GM19467 (cell line): ENCODE measurements at regions not wholly inside any gene's neighbourhood (a gene's known extent, or its start where the extent isn't known, plus 50 kb on each side); places are given as distances from the start of the nearest gene placed in this dataset.

Experiments
- ATAC-seq: cut with Tn5 transposase; IDR thresholded peaks from one replicate; pipeline ENCODE4 v1.9.1; 2021; ENCODE audit warnings: mild to moderate bottlenecking, moderate library complexity; ENCODE audit not compliant: unreplicated experiment

DNA sequence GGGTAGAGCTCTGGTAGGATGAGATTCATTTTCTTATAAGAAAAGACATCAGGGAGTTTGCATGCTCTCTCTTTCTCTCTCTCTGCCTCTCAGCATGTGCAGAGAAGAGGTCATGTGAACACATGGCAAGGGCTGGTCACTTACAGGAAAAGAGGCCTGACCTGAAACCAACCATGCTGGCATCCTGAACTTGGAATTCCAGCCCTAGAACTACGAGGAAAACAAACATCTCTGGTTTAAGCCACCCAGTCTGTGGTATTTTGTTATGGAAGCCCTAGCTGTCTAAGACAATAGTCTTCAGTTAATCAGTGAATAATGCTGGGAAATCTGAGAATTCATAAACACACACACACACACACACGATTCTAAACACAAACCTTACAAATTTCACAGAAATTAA is 1104.2 kb upstream of the LRRN3 start:
- ATAC-seq, result no peak

DNA sequence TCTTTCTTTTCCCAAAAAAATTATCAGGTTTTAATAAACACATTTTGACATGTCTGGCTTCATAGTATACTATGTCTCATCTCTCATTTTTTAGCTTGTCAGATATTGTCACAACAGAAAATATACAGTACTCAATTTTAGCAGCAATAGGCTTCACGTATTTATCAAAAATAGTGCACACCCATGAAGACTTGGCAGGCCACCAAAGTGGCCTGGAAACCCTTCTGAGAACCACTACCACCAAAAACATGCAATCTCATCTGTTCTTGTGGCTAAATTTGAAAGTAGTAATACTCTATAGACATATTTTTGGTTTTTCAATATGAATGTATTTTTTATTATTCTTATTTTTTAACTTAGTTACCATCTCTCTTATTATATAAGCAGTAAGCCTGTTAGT is 1094.5 kb upstream of the LRRN3 start:
- no peak for ATAC-seq

DNA sequence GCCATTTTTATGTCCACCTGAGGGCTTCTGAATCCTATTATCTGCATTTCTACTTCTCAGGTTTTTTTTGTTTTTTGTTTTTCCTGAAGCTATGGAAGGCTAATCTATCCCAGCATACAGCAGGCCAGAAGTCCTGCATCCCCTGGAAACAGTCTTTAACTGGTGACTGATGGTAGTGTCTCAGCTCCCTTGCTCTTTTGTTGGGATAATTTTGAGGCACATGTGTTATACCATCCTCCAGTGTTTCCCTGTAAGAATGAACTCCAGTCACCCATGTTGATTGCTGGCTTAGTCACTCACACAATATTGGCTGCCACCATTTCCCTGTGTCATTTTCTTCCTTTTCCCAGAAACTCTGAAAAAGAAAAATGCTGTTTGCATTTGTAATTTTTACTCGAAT is 1094.0 kb upstream of the LRRN3 start:
- ATAC-seq, result no peak

DNA sequence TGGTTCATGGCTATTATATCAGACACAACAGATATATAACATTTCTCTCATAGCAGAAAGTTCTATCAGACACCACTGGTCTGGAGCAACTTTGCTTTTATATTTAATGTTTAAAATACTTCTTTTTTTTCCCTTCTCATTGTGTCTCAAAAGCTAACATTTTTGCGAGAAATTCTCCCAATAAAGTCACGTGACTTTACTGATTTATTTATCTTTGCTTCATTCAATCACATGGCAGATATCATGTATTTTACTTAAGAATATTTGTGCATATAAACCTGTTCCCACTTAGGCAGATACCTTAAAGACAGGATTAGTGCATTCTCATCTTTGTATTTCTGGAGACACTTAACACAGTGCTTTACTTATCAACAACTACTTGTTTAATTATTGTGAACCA is 1093.1 kb upstream of the LRRN3 start:
- ATAC-seq, result no peak

DNA sequence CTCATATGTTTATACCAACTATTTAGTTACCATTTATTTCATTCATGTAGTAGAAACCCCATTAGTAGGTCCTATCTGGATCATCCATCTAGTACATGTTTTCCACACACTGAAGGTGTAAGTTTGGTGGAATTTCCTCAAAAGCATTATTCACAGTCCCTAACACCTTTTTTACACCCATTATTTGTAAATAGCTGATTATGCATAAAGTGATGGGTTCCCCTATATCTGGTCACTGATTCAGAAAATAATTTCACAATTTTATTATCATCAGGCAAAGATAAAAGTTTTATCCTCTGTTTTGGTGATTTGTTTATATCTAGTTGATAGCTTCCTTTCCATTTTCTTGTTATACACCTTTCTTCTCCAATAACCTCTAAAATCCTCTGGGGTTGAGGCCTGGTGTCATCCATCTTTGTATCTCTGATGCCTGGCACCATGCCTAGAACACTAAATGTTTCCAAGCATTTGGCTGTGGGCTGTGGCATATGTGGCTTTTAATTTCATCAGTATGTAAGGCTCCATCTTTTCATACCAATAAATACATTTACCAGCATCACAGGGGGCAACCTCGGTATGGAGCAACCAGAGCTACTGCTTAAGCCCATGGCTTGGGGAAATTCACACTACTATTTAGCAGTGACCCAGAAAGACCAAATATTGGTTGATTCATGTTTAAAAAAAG is 1089.5 kb upstream of the LRRN3 start:
- ATAC-seq, result no peak

DNA sequence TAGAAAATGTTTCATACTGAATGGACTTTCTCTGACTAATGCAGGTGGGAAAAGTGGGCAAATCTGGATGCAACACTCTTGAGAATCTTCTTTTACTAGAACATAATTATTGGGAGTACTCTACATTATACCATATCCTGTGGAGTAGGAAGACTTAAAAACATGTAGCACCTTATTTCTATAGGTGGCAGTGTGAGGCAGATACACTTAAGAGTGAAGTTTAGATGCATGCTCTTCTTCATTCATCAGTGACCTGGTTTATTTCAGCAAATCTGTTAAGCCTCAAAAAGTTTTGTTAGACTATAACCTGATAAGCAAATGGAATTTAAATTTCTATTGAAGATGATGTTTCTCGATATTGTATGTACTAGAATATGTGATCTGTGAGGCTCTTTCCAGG is 1087.1 kb upstream of the LRRN3 start:
- no peak for ATAC-seq

DNA sequence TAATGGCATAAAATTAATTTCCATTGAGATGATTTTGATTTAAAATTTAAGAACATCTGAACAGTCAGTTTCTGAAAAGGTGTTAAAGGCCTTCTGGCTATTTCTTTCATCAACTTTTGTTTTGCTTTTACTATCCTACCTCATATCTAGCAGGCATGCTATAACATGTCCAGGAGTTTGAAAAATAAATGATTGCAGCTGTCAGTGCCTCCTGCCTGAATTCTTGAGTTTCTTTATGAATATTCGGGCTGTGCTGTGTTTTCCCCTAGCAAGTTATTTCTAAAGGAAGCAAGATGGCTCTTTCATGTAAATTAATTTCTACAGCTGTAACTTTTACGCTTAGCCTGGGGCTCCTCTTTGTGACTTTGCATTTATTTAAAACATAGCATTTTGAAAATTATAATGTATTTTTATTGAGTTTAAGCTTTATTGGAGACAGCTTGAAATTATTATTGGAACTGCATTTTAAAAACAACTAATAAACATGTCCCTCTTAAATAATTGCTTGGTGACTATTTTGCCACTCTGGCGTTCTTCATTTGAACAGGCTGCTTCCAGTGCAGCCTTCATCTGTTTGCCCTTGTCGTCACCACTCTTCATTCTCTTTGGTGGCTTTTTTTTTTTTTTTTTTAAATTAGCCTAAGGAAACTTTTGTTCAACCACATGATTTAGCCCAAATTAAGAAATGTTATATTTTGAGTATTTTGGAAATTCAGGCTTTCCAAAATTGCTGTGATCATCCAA is 1083.4 kb upstream of the LRRN3 start:
- no peak for ATAC-seq

DNA sequence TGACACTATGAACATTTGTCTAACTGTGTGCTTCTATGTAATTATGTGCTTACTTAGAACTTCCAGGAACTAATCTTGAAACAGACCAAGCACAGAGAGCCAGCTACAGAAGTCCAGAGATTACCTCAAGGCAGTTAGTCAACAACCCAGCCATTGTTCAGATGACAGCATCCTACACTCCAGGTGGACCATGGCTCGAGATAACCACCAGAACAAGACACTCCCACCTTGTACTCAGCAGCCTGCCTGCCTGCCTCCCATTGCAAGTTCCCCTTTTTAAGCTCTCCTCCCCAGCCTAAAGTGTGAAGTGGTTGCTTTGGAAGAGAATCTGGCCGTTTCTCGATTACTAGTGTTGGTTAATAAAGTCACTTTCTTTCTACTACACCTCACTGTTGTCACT is 1080.6 kb upstream of the LRRN3 start:
- ATAC-seq, result no peak

DNA sequence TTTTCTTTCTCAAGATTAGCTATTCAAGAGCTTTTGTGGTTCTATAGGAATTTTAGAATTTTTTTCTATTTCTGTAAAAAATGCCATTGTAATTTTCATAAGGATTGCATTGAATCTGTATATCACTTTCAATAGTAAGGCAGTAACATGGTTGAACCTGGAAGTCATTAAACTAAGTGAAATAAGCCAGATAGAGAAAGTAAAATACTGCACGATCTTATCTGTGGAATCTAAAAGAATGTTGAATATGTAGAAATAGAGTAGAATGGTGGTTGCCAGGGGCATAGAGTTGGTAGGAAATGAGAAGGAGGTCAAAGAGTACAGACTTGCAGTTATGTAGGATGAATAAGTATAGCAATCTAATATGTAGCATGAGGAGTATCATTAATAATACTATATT is 1073.5 kb upstream of the LRRN3 start:
- no peak for ATAC-seq

DNA sequence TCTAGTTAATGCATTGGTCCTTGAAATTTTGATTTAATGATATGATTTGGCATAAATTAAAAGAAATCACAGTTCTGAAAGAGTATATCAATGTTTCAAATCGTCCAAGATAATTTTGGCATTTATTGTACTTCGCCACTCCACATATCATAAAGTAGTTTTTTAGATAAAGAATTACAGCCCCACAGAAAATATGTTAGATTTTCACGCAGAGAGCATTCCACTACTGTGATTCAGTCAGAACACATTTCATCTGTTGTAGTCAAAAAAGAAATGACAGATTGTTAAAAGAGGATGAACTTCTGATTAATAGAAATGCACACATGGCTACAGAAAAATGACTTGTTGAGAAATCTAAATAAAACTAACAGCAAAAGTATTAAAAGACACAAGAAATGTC is 1063.5 kb upstream of the LRRN3 start:
- no peak for ATAC-seq

DNA sequence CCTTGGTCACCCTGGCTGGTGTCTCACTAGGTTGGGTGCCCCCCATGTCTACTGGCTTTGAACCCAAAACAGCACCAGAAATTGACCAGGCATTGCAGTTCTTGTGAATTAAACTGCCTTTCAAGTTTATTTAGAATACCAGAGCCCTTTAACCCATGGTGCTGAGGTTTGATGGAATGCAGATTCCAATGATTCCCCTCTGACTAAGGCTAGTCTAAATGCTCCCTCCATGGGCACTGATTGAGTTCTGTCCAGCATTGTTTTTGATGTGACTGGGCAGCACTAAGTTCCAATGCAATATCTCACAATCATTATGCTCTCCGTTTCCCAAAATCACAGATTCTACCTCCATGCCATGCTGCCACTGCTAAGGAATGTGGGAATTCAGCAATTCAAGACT is 1047.4 kb upstream of the LRRN3 start:
- ATAC-seq, result no peak

DNA sequence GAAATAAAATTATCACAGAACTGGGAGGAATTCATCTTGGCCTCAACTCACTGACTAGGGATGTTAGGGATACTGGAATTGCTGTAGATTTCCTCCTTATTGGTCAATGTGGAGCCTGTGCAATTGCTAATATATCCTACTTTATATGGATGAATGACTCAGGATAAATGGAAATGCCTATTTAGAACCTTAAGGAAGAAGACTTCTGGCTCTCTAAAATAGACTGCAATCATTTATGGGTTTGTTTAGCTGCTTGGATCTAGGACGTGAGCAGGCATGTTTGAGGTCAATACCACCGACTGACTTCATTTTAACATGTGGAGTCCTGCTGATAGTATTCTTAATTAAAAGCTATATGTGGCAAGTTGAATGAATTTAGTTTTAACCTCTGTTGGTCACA is 1040.1 kb upstream of the LRRN3 start:
- ATAC-seq, result no peak

DNA sequence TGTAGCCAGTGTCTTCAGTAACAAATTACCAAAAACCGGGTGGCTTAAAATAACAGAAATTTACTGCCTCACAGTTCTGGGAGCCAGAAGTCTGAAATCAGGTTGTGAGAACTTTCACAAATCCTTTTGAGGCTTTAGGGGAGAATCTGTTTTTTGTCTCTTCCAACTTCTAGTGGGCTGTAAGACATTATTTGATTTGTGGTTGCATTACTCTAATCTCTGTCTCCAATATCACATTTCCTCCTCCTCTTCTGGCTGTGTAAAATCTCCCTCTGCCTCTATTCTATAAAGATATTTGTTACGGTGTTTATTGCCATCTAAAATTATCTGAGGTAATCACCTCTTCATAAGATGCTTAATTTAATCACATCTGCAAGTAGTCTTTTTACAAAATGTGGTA is 1039.6 kb upstream of the LRRN3 start:
- no peak for ATAC-seq

DNA sequence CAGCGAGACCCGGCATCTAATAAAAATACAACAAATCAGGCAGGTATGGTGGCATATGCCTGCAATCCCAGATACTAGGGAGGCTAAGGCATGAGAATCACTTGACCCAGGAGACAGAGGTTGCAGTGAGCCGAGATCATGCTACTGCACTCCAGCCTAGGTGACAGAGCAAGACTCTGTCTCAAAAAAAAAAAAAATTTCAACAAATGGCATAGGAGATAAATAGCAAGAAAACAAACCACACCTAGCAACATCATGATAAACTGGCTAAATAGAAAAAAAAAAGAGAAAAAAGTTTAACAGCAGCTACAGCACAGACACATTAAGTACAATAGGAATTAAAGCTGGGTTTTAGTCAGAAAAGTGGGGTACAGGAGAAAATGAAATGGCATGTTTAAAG is 1034.6 kb upstream of the LRRN3 start:
- no peak for ATAC-seq

DNA sequence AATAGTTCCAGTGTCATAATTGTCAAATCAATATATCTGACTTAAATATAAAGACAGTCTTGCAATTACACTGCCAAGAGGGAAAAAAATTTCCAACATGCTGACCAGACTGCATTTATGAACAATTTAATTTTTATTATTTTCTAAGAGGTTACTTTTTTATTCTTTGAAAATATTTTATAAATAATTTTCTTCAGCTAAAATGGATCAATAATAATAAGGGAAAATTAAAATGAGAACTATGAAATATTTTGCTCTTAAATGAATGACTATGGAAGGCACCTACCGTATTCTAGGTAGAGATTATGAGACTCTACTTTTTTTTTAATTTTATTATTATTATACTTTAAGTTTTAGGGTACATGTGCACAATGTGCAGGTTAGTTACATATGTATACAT is 1032.5 kb upstream of the LRRN3 start:
- no peak for ATAC-seq

DNA sequence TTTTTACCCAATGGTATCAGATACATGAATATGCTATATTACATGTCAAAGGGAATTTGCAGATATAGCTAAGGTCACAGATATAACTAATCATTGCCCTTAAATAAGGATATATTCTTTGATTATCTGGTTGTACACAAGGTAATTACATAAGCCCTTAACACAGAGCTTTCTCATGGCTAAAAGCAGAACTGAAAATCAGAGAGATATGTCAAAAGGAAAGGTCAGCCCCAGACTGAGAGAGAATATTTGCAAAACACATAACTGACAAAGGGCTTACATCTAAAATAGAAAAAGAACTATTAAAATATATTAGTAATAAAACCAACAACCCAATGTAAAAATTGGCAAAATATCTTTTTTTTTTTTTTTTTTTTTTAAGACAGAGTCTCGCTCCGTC is 1029.5 kb upstream of the LRRN3 start:
- ATAC-seq, result no peak

DNA sequence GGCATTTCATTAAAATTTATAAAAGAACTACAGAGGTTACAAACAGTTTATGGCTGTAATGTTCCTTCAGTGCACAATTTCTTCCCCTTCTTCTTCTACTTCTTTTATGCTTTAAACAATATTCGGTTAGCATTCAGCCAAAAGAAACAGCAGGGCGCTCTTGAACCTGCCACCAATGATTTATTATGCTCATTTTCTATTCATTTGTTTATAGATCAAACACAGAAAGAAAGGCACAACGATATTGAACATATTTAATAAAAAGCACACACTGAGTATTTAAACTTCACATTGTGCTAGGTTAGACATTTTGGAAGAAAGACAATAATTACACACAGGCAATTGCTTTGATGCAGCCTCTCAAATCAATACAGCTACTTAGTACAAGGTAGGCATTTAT is 1025.8 kb upstream of the LRRN3 start:
- no peak for ATAC-seq

DNA sequence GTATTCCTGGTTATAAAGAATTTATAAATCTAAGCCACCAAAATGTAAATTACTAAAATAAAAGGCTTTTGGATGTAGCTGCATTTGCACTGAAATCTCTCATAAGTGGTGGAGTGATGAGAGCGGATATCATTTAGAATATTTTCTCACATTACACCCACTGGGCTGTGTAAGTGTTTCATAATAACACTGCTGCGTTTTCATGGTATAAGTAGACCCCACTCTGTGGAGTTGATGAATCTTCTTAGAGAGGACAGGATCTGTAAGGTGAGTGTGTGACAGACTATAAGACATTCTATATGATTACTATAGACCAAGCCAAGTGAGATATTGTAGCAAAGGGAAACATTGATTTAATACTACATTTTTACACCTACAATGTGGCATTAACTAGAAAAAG is 1024.1 kb upstream of the LRRN3 start:
- no peak for ATAC-seq

DNA sequence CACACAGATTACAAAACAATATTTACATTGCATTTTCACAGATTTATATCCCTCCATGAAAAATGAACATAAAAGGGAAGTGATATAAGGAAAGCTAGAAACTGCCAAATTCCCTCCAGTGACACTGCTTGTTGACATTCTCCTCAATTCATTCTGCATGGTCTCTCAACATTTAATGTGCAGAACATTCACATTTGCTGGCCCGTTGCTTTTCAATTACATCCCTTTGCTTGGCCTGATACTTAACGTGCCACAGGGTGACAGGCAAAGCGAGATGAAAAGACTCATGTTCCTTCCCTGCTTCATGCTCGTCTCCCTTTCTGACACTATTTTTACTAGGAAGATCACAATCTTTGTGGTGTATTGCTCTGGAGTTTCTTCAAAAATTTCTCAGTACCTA is 1019.7 kb upstream of the LRRN3 start:
- no peak for ATAC-seq

DNA sequence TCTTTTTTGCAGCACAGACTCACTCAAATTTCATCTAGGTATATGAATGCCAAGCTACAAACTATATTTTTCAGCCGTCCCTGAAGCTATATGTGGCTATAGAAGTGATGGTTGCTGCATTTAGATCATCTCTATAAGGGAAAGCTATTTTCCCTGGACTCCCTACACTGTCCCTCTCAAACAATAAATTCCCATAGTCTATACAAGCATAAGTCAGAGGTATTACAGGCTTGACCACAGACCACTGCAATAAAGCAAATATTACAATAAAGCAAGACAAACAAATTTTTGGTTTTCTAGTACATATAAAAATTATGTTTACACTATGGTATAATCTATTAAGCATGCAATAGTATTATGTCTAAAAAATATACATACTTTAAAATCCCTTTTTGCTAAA is 1015.5 kb upstream of the LRRN3 start:
- ATAC-seq, result no peak

DNA sequence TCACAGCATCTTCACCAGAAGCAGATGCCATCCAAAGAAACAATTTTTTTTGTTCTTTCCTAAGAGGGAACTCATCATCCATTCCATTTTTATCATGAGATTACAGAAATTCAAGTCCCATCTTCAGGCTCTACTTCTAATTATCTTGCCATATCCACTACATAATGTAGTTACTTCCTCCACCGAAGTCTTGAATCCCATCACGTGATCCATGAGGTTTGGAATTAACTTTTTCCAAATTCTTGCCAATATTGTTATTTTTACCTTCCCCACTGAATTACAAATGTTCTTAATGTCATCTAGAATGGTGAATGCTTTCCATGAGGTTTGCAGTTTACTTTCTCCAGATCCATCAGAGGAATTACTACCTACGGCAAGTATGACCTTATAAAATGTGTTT is 1014.7 kb upstream of the LRRN3 start:
- no peak for ATAC-seq

DNA sequence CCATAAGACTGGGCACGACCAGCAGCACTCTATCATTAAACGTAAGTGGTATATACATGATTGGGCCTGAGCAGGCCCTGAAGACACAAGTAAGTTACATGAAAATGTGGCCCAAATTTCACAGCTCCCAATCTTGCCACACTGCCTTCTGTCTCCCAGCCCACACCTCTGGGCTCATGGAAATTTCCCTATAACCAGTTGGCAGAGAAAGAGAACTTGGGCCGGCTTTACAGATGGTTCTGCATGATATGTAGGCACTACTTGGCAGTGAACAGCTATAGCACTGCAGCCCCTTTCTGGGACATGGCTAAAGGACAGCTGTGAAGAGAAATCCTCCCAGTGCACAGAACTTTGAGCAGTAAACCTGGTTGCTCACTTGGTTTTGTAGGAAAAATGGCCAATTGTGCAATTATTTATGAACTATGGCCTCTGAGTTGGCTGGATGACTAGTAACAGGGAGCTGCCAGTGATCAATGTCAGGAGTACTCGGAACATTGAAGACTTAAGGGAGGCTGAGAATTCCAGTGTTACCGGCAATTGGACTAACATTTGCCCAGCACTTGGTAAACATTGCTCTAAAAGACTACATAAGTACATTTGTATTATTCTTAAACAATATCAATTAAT is 1006.6 kb upstream of the LRRN3 start:
- no peak for ATAC-seq
